ENCODE measurements at regions not wholly inside any gene's neighbourhood (a gene's known extent, or its start where the extent isn't known, plus 50 kb on each side); places are given as distances from the start of the nearest gene placed in this dataset.

- ATAC-seq (no peak), DNase-seq (no peak)
These were observed 751.8 kb downstream of the TSN start for GRCh38 chr2:122507261-122507660.

- DNase-seq, result no peak
- no peak for ATAC-seq
These were observed 756.6 kb downstream of the TSN start for GRCh38 chr2:122512091-122512490.

GRCh38 chr2:122514451-122514996 lies 759.1 kb downstream of the TSN start:
- ATAC-seq, result no peak
- no peak for DNase-seq

- no peak for ATAC-seq
- DNase-seq, result no peak
These were observed 760.4 kb downstream of the TSN start for GRCh38 chr2:122515731-122516290.

GRCh38 chr2:122516775-122517174 lies 761.3 kb downstream of the TSN start:
- ATAC-seq (no peak), DNase-seq (no peak)

GRCh38 chr2:122519366-122519765 lies 763.9 kb downstream of the TSN start:
- no peak for ATAC-seq

GRCh38 chr2:122519821-122520611 lies 764.6 kb downstream of the TSN start:
- no peak for ATAC-seq

More at GRCh38 chr2:122519366-122519765, 763.9 kb downstream of the TSN start:
- no peak for DNase-seq

GRCh38 chr2:122523143-122523542 lies 767.7 kb downstream of the TSN start:
- ATAC-seq (no peak), DNase-seq (no peak)

More at GRCh38 chr2:122519821-122520611, 764.6 kb downstream of the TSN start:
- DNase-seq, result no peak

- ATAC-seq, result no peak
- DNase-seq, result no peak
These were observed 768.5 kb downstream of the TSN start for GRCh38 chr2:122523981-122524380.

- DNase-seq (no peak), ATAC-seq (no peak)
These were observed 769.9 kb downstream of the TSN start for GRCh38 chr2:122525336-122525735.

- no peak for DNase-seq
- ATAC-seq, result no peak
These were observed 772.6 kb downstream of the TSN start for GRCh38 chr2:122528061-122528460.

- no peak for ATAC-seq
These were observed 773.7 kb downstream of the TSN start for GRCh38 chr2:122528958-122529705.

GRCh38 chr2:122530814-122531213 lies 775.4 kb downstream of the TSN start:
- DNase-seq, result no peak
- ATAC-seq, result no peak

More at GRCh38 chr2:122528958-122529705, 773.7 kb downstream of the TSN start:
- no peak for DNase-seq

GRCh38 chr2:122531290-122532071 lies 776.0 kb downstream of the TSN start:
- DNase-seq, result no peak
- no peak for ATAC-seq

- DNase-seq (no peak), ATAC-seq (no peak)
These were observed 776.6 kb downstream of the TSN start for GRCh38 chr2:122532072-122532344.

GRCh38 chr2:122532481-122532880 lies 777.0 kb downstream of the TSN start:
- ATAC-seq, result no peak
- DNase-seq, result no peak

- ATAC-seq, result no peak
- DNase-seq, result no peak
These were observed 780.6 kb downstream of the TSN start for GRCh38 chr2:122535960-122536505.

- ATAC-seq (no peak), DNase-seq (no peak)
These were observed 783.9 kb downstream of the TSN start for GRCh38 chr2:122539311-122539710.

GRCh38 chr2:122539920-122540319 lies 784.5 kb downstream of the TSN start:
- DNase-seq (no peak), ATAC-seq (no peak)

- ATAC-seq, result no peak
- no peak for DNase-seq
These were observed 786.8 kb downstream of the TSN start for GRCh38 chr2:122542236-122542635.

- DNase-seq (no peak), ATAC-seq (no peak)
These were observed 787.2 kb downstream of the TSN start for GRCh38 chr2:122542646-122543045.

GRCh38 chr2:122543815-122544214 lies 788.4 kb downstream of the TSN start:
- DNase-seq, result no peak
- no peak for ATAC-seq

Measured in stimulated activated naive CD8-positive, alpha-beta T cell treated with anti-CD3 and anti-CD28 coated beads, Interleukin-15, Interleukin-2, amounts not matched to agents 100 U/mL and 50 U/mL, for 24 hours (primary cell).